ENCODE measurements at regions not wholly inside any gene's neighbourhood (a gene's known extent, or its start where the extent isn't known, plus 50 kb on each side); places are given as distances from the start of the nearest gene placed in this dataset.

DNA sequence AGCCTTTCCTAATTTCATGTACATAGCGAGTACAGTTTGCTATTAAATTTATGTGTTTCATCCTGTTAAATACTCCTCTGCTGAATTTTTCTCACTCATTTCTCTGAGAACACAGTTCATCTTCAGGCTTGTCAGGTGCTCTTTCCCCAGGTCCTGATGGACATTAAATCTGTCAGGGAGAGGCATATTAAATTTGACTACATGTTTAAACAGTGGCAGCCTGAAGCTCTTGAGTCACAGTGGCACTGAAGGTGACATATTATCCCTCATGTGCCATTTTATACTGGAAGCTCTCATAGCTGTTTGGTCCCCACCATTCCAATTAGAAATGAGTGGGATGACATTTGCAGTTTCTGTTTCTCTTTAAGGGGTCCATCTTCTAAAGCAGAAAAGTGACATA is 1089.6 kb upstream of the SORCS1 start:
- TF ChIP-seq, protein P1, sequence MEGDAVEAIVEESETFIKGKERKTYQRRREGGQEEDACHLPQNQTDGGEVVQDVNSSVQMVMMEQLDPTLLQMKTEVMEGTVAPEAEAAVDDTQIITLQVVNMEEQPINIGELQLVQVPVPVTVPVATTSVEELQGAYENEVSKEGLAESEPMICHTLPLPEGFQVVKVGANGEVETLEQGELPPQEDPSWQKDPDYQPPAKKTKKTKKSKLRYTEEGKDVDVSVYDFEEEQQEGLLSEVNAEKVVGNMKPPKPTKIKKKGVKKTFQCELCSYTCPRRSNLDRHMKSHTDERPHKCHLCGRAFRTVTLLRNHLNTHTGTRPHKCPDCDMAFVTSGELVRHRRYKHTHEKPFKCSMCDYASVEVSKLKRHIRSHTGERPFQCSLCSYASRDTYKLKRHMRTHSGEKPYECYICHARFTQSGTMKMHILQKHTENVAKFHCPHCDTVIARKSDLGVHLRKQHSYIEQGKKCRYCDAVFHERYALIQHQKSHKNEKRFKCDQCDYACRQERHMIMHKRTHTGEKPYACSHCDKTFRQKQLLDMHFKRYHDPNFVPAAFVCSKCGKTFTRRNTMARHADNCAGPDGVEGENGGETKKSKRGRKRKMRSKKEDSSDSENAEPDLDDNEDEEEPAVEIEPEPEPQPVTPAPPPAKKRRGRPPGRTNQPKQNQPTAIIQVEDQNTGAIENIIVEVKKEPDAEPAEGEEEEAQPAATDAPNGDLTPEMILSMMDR (IDR thresholded peaks at IDR 0.05) = no peak
- TF ChIP-seq POLR2A (IDR thresholded peaks at IDR 0.05) = no peak

Data from ovary (tissue), 3 donors.